Neural cell (in vitro differentiated cells): ENCODE measurements at regions not wholly inside any gene's neighbourhood (a gene's known extent, or its start where the extent isn't known, plus 50 kb on each side); places are given as distances from the start of the nearest gene placed in this dataset.

ENCODE experiments used
- H2AFZ ChIP-seq: fragments of 200-600, 300-800 bp; sonication (generic), shearing (Covaris generic); 2 replicates; pipeline ENCODE4 v1.6.0; 2014; ENCODE audit warnings: low read depth, mild to moderate bottlenecking, antibody characterized with exemption, low read length, moderate library complexity
- H3F3A ChIP-seq: fragments of 200-600 bp; shearing (Covaris generic); 2 replicates; pipeline ENCODE4 v1.6.1; 2016; ENCODE audit warnings: mild to moderate bottlenecking, moderate library complexity, mixed read lengths, antibody characterized with exemption, low read length; ENCODE audit not compliant: insufficient read depth, poor library complexity, severe bottlenecking
- H3K27ac ChIP-seq: fragments of 200-600, 300-800 bp; sonication (generic), shearing (Covaris generic); 2 replicates; pipeline ENCODE4 v1.5.1; 2014; ENCODE audit warnings: mild to moderate bottlenecking, low read length, moderate library complexity
- H3K27me3 ChIP-seq: fragments of 300-800, 200-600 bp; sonication (generic), shearing (Covaris generic); 2 replicates; pipeline ENCODE4 v1.6.0; 2014; ENCODE audit warnings: mild to moderate bottlenecking, low read depth, low read length, moderate library complexity; ENCODE audit not compliant: insufficient read depth
- H3K36me3 ChIP-seq: fragments of 300-800, 200-600 bp; sonication (generic), shearing (Covaris generic); 2 replicates; pipeline ENCODE4 v1.5.1; 2014; ENCODE audit warnings: mild to moderate bottlenecking, antibody characterized with exemption, low read length, moderate library complexity; ENCODE audit not compliant: insufficient read depth
- H3K4me2 ChIP-seq: fragments of 300-800, 200-600 bp; sonication (generic), shearing (Covaris generic); 2 replicates; pipeline ENCODE4 v1.6.0; 2014; ENCODE audit warnings: mild to moderate bottlenecking, low read length
- H3K4me3 ChIP-seq: fragments of 300-800, 200-600 bp; sonication (generic), shearing (Covaris generic); 2 replicates; pipeline ENCODE4 v1.5.1; 2014; ENCODE audit warnings: mild to moderate bottlenecking, low read length, moderate library complexity
- H3K79me2 ChIP-seq: fragments of 200-600 bp; shearing (Covaris generic); replicated peaks from 2 replicates; pipeline ENCODE4 v1.6.0; 2014; ENCODE audit warnings: mild to moderate bottlenecking, low read length, moderate library complexity; ENCODE audit not compliant: insufficient read depth
- H3K9ac ChIP-seq: fragments of 300-800, 200-600 bp; sonication (generic), shearing (Covaris generic); 2 replicates; pipeline ENCODE4 v1.6.1; 2016; ENCODE audit warnings: mild to moderate bottlenecking, low read length, mixed read lengths
- H3K9me2 ChIP-seq: fragments of 200-600 bp; shearing (Covaris generic); 2 replicates; pipeline ENCODE4 v1.6.1; 2016; ENCODE audit warnings: mild to moderate bottlenecking, low read length, mixed read lengths; ENCODE audit not compliant: insufficient read depth
- H3K9me3 ChIP-seq: fragments of 200-600, 300-800 bp; sonication (generic), shearing (Covaris generic); 2 replicates; pipeline ENCODE4 v1.6.1; 2016; ENCODE audit warnings: mild to moderate bottlenecking, mixed run types, low read length, moderate library complexity, mixed read lengths
- H4K20me1 ChIP-seq: fragments of 200-600 bp; shearing (Covaris generic); 2 replicates; pipeline ENCODE4 v1.6.1; 2016; ENCODE audit warnings: mild to moderate bottlenecking, mixed run types; ENCODE audit not compliant: insufficient read depth
- CTCF ChIP-seq: fragments of 450-650 bp; IDR thresholded peaks from 2 replicates; pipeline ENCODE4 v1.5.1; 2014; ENCODE audit warnings: antibody characterized with exemption, mild to moderate bottlenecking, moderate library complexity; ENCODE audit not compliant: poor library complexity, severe bottlenecking
- EP300 ChIP-seq: fragments of 450-650 bp; conservative IDR thresholded peaks from 2 replicates; pipeline ENCODE4 v1.6.1; 2014; ENCODE audit warnings: antibody characterized with exemption, mild to moderate bottlenecking, moderate library complexity; ENCODE audit not compliant: poor library complexity, severe bottlenecking
- EZH2 ChIP-seq: fragments of 200-600, 300-800 bp; shearing (Covaris generic), sonication (generic); IDR thresholded peaks from 2 replicates; pipeline ENCODE4 v1.6.1; 2014; ENCODE audit warnings: antibody characterized with exemption, low read length, borderline replicate concordance, mild to moderate bottlenecking; ENCODE audit not compliant: insufficient read depth, poor library complexity, severe bottlenecking
- MXI1 ChIP-seq: fragments of 450-650 bp; conservative IDR thresholded peaks from 2 replicates; pipeline ENCODE4 v1.6.1; 2014; ENCODE audit warnings: antibody characterized with exemption, mild to moderate bottlenecking; ENCODE audit not compliant: poor library complexity, severe bottlenecking
- POLR2AphosphoS5 ChIP-seq: IDR thresholded peaks from 2 replicates; pipeline ENCODE4 v1.6.1; 2012
- RAD21 ChIP-seq: fragments of 450-650 bp; conservative IDR thresholded peaks from 2 replicates; pipeline ENCODE4 v1.6.1; 2014; ENCODE audit warnings: antibody characterized with exemption, mild to moderate bottlenecking, moderate library complexity
- REST ChIP-seq: IDR thresholded peaks from 2 replicates; pipeline ENCODE4 v1.6.1; 2012; ENCODE audit warnings: borderline replicate concordance
- SMC3 ChIP-seq: fragments of 450-650 bp; conservative IDR thresholded peaks from 2 replicates; pipeline ENCODE4 v1.6.1; 2014; ENCODE audit warnings: antibody characterized with exemption, mild to moderate bottlenecking, moderate library complexity; ENCODE audit not compliant: poor library complexity
- TAF1 ChIP-seq: IDR thresholded peaks from 2 replicates; pipeline ENCODE4 v1.6.1; 2012; ENCODE audit warnings: low read depth

GRCh38 chr9:116045083-116045482 lies 108.5 kb upstream of the PAPPA start:
- no peaks in the 10 kb centered on the region for H3K27me3 ChIP-seq
- H3K9me2 ChIP-seq = no peaks in the 10 kb centered on the region
- H3F3A ChIP-seq = no peaks in the 10 kb centered on the region
- no peak overlapping the region for H3K4me2 ChIP-seq
- no peaks in the 10 kb centered on the region for H3K9me3 ChIP-seq
- no peaks in the 10 kb centered on the region for H3K36me3 ChIP-seq
- no peak overlapping the region for H3K4me3 ChIP-seq
- H3K27ac ChIP-seq = no peak overlapping the region
- no peaks in the 10 kb centered on the region for H4K20me1 ChIP-seq
- TF ChIP-seq SMC3 (no peak), TAF1 (no peak), RAD21 (no peak), EP300 (no peak), REST (no peak), MXI1 (no peak), CTCF (no peak), POLR2AphosphoS5 (no peak), EZH2 (no peak)
- no peak overlapping the region for H3K9ac ChIP-seq
- no peaks in the 10 kb centered on the region for H3K79me2 ChIP-seq
- H2AFZ ChIP-seq = no peak overlapping the region

GRCh38 chr9:116048081-116048480 lies 105.5 kb upstream of the PAPPA start:
- TF ChIP-seq REST = no peak
- H4K20me1 ChIP-seq = no peaks in the 10 kb centered on the region
- no peaks in the 10 kb centered on the region for H3K27me3 ChIP-seq
- no peak overlapping the region for H3K4me3 ChIP-seq
- H3K4me2 ChIP-seq = no peak overlapping the region
- no peak overlapping the region for H3K9ac ChIP-seq
- H3F3A ChIP-seq = no peaks in the 10 kb centered on the region
- H3K79me2 ChIP-seq = no peaks in the 10 kb centered on the region
- no peak overlapping the region for H2AFZ ChIP-seq
- H3K9me3 ChIP-seq = no peaks in the 10 kb centered on the region
- no peak overlapping the region for H3K27ac ChIP-seq
- H3K36me3 ChIP-seq = no peaks in the 10 kb centered on the region
- H3K9me2 ChIP-seq = no peaks in the 10 kb centered on the region
